A549 (cell line): ENCODE measurements at regions not wholly inside any gene's neighbourhood (a gene's known extent, or its start where the extent isn't known, plus 50 kb on each side); places are given as distances from the start of the nearest gene placed in this dataset.

Experiments used
- CBX8 ChIP-seq: fragments of 200-600 bp; sonication (generic); IDR thresholded peaks from 2 replicates; pipeline ENCODE4 v1.6.1; 2016
- CHD4 ChIP-seq: fragments of 200-600 bp; sonication (generic); IDR thresholded peaks from 2 replicates; pipeline ENCODE4 v1.6.1; 2016; ENCODE audit warnings: antibody characterized with exemption, mild to moderate bottlenecking, borderline replicate concordance
- EP300 ChIP-seq, 2 experiments: fragments of >200 bp; sonication (Bioruptor Twin); formaldehyde crosslinking; IDR thresholded peaks; 2 replicates in 1 of 2; 3 replicates in 1 of 2; pipeline ENCODE4 v1.6.1; 2016 to 2017
- POLR2A ChIP-seq: IDR thresholded peaks from 2 replicates; pipeline ENCODE4 v1.6.1; 2012; ENCODE audit warnings: mild to moderate bottlenecking, low read length
- TFCP2L1 ChIP-seq: fragments of 250-450 bp; sonication (Bioruptor Pico); IDR thresholded peaks from 2 replicates; pipeline ENCODE4 v1.5.0; 2021; ENCODE audit warnings: mild to moderate bottlenecking
- TF ChIP-seq, protein P1 (sequence below): fragments of >200 bp; sonication (Bioruptor Twin); formaldehyde crosslinking; IDR thresholded peaks from 3 replicates; pipeline ENCODE4 v1.5.1; 2016
- TF ChIP-seq, protein P2 (sequence below): fragments of 200-600 bp; sonication (generic); IDR thresholded peaks from 2 replicates; pipeline ENCODE4 v1.6.1; 2016; ENCODE audit warnings: antibody characterized with exemption, mild to moderate bottlenecking, moderate library complexity
- TF ChIP-seq, protein P3 (sequence below): fragments of 150-350 bp; IDR thresholded peaks from 2 replicates; pipeline ENCODE4 v1.6.1; 2014; ENCODE audit warnings: low read depth, mild to moderate bottlenecking, low read length

DNA sequence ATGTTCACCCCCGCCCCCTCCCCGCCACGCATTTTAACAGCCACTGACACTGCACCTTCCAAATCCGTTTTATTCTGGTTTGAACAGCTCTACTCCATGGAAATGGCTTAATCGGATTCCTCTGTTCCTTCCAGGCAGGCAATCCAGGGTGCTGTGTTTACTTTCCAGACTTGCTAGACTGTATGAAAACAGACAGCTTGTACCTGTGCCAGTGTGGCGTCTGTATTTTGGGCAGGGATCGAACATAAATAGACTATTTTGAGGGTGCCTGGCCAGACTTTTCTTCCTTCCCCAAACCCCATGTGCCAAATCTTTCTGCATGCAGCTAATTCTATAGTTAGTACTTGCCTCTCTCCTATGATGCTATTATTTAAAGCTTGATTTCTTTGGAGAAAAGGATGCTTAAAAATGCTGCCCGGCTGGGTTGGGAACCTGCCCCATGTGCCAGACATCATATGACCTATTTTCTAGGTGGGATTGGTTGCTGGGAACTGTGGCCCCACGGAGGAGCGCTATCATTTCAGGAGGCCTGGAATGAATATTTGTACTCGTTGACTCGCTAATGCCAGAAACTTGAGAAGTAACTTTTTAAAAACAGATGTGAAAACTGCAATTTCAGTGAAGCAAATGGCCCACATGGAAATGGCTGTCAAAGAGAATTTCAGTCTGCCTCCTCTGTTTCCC lies 814.8 kb downstream of the BRD1 start:
- TF ChIP-seq, protein P1, sequence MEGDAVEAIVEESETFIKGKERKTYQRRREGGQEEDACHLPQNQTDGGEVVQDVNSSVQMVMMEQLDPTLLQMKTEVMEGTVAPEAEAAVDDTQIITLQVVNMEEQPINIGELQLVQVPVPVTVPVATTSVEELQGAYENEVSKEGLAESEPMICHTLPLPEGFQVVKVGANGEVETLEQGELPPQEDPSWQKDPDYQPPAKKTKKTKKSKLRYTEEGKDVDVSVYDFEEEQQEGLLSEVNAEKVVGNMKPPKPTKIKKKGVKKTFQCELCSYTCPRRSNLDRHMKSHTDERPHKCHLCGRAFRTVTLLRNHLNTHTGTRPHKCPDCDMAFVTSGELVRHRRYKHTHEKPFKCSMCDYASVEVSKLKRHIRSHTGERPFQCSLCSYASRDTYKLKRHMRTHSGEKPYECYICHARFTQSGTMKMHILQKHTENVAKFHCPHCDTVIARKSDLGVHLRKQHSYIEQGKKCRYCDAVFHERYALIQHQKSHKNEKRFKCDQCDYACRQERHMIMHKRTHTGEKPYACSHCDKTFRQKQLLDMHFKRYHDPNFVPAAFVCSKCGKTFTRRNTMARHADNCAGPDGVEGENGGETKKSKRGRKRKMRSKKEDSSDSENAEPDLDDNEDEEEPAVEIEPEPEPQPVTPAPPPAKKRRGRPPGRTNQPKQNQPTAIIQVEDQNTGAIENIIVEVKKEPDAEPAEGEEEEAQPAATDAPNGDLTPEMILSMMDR = no peak
- TF ChIP-seq, protein P2, sequence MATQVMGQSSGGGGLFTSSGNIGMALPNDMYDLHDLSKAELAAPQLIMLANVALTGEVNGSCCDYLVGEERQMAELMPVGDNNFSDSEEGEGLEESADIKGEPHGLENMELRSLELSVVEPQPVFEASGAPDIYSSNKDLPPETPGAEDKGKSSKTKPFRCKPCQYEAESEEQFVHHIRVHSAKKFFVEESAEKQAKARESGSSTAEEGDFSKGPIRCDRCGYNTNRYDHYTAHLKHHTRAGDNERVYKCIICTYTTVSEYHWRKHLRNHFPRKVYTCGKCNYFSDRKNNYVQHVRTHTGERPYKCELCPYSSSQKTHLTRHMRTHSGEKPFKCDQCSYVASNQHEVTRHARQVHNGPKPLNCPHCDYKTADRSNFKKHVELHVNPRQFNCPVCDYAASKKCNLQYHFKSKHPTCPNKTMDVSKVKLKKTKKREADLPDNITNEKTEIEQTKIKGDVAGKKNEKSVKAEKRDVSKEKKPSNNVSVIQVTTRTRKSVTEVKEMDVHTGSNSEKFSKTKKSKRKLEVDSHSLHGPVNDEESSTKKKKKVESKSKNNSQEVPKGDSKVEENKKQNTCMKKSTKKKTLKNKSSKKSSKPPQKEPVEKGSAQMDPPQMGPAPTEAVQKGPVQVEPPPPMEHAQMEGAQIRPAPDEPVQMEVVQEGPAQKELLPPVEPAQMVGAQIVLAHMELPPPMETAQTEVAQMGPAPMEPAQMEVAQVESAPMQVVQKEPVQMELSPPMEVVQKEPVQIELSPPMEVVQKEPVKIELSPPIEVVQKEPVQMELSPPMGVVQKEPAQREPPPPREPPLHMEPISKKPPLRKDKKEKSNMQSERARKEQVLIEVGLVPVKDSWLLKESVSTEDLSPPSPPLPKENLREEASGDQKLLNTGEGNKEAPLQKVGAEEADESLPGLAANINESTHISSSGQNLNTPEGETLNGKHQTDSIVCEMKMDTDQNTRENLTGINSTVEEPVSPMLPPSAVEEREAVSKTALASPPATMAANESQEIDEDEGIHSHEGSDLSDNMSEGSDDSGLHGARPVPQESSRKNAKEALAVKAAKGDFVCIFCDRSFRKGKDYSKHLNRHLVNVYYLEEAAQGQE = no peak
- TF ChIP-seq, protein P3, sequence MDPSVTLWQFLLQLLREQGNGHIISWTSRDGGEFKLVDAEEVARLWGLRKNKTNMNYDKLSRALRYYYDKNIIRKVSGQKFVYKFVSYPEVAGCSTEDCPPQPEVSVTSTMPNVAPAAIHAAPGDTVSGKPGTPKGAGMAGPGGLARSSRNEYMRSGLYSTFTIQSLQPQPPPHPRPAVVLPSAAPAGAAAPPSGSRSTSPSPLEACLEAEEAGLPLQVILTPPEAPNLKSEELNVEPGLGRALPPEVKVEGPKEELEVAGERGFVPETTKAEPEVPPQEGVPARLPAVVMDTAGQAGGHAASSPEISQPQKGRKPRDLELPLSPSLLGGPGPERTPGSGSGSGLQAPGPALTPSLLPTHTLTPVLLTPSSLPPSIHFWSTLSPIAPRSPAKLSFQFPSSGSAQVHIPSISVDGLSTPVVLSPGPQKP = no peak
- TF ChIP-seq CBX8 (no peak), POLR2A (no peak), TFCP2L1 (CRISPR knock-in tag) (no peak), EP300 (IDR thresholded peaks at IDR 0.05) (no peak), CHD4 (no peak)
